ENCODE measurements at regions not wholly inside any gene's neighbourhood (a gene's known extent, or its start where the extent isn't known, plus 50 kb on each side); places are given as distances from the start of the nearest gene placed in this dataset.
A peak's percentile ranks its signal among the peaks of the same experiment; 100 is the strongest.
"Not testable (repeated sequence)": the region's sequence is repeated elsewhere in the genome, so short reads cannot be mapped to it uniquely, and the experiment has no call there.

- no peaks in the 10 kb centered on the region for H3K36me3 Mint-ChIP-seq (ENCODE audit: insufficient read depth)
- peaks cover 41% of the 10 kb centered on the region for H3K4me1 Mint-ChIP-seq (ENCODE audit: low read depth)
- no peak overlapping the region for H3K4me3 Mint-ChIP-seq
- no peak for DNase-seq
- H3K27me3 Mint-ChIP-seq (ENCODE audit: low read depth): no peaks in the 10 kb centered on the region
- no peak for ATAC-seq
- H3K9me3 Mint-ChIP-seq: no peaks in the 10 kb centered on the region
These were observed 151.8 kb upstream of the RASA1 start for GRCh38 chr5:87115839-87116364.

DNA sequence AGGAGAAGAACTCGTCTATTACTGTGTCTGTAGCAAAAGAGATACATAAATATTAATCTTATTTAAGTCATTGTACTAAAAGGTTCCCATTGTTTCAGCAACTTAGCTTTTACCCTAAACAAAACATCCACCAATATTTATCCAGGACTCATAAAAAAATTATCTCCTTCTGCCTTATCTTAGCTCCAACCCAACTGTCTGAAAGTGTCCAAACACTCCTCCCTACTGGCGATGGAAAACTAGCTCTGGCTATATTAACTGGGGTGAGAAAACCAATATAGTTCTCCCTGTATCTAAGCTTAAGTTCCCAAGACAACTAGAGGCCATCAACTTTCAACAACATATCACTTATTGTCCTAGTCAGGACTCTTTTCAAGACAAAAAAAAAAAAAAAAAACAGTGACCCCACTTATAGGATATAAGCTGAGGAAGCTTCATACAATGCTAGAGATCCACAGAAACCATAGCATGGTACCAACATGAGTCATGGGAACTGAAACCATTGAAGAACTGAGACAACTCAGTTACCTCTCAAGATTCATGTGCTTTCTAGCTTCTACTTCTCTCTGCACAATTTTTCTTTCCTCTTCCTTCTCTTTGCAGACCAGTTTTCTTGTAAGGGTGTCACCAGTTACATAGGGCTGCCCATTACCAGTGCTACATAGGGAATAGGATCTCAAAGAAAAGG is 150.7 kb upstream of the RASA1 start:
- no peaks in the 10 kb centered on the region for H3K27me3 Mint-ChIP-seq (ENCODE audit: low read depth)
- H3K4me3 Mint-ChIP-seq: no peak overlapping the region
- ATAC-seq (peak; percentile 58 to 66), DNase-seq (no peak)
- peaks cover 51% of the 10 kb centered on the region for H3K4me1 Mint-ChIP-seq (ENCODE audit: low read depth)
- H3K9me3 Mint-ChIP-seq: no peaks in the 10 kb centered on the region
- H3K36me3 Mint-ChIP-seq (ENCODE audit: insufficient read depth): no peaks in the 10 kb centered on the region

GRCh38 chr5:87119588-87119987 is 148.1 kb upstream of the RASA1 start:
- Mint-ChIP-seq H3K36me3 (ENCODE audit: insufficient read depth) (no peaks in the 10 kb centered on the region), H3K4me3 (no peak overlapping the region), H3K4me1 (ENCODE audit: low read depth) (peaks cover 55% of the 10 kb centered on the region), H3K9me3 (no peaks in the 10 kb centered on the region), H3K27me3 (ENCODE audit: low read depth) (no peaks in the 10 kb centered on the region)
- DNase-seq (no peak), ATAC-seq (no peak)

GRCh38 chr5:87120518-87121303 is 147.0 kb upstream of the RASA1 start:
- Mint-ChIP-seq H3K36me3 (ENCODE audit: insufficient read depth) (no peaks in the 10 kb centered on the region), H3K4me1 (ENCODE audit: low read depth) (peaks cover 55% of the 10 kb centered on the region), H3K9me3 (no peaks in the 10 kb centered on the region), H3K27me3 (ENCODE audit: low read depth) (no peaks in the 10 kb centered on the region), H3K4me3 (peak overlapping the region; percentile 54)
- ATAC-seq: peak; percentile 74 to 78
- DNase-seq: peak; percentile 5

- peak; percentile 16 for DNase-seq
- Mint-ChIP-seq H3K36me3 (ENCODE audit: insufficient read depth) (no peaks in the 10 kb centered on the region), H3K27me3 (ENCODE audit: low read depth) (no peaks in the 10 kb centered on the region), H3K9me3 (no peaks in the 10 kb centered on the region), H3K4me1 (ENCODE audit: low read depth) (peaks cover 55% of the 10 kb centered on the region), H3K4me3 (peak overlapping the region; percentile 16)
- peak; percentile 69 to 74 for ATAC-seq
These were observed 146.2 kb upstream of the RASA1 start for GRCh38 chr5:87121304-87122150.

- no peaks in the 10 kb centered on the region for H3K27me3 Mint-ChIP-seq (ENCODE audit: low read depth)
- H3K36me3 Mint-ChIP-seq (ENCODE audit: insufficient read depth): no peaks in the 10 kb centered on the region
- no peaks in the 10 kb centered on the region for H3K9me3 Mint-ChIP-seq
- ATAC-seq (no peak), DNase-seq (no peak)
- H3K4me3 Mint-ChIP-seq: peak overlapping the region; percentile 11
- peaks cover 51% of the 10 kb centered on the region for H3K4me1 Mint-ChIP-seq (ENCODE audit: low read depth)
These were observed 145.3 kb upstream of the RASA1 start for GRCh38 chr5:87122151-87122977.

- no peak overlapping the region for H3K4me3 Mint-ChIP-seq
- ATAC-seq (no peak), DNase-seq (no peak)
- no peaks in the 10 kb centered on the region for H3K36me3 Mint-ChIP-seq (ENCODE audit: insufficient read depth)
- no peaks in the 10 kb centered on the region for H3K9me3 Mint-ChIP-seq
- H3K27me3 Mint-ChIP-seq (ENCODE audit: low read depth): no peaks in the 10 kb centered on the region
- H3K4me1 Mint-ChIP-seq (ENCODE audit: low read depth): peaks cover 43% of the 10 kb centered on the region
These were observed 141.9 kb upstream of the RASA1 start for GRCh38 chr5:87125766-87126165.

- Mint-ChIP-seq H3K4me3 (no peak overlapping the region), H3K4me1 (ENCODE audit: low read depth) (peaks cover 32% of the 10 kb centered on the region), H3K9me3 (no peaks in the 10 kb centered on the region), H3K36me3 (ENCODE audit: insufficient read depth) (no peaks in the 10 kb centered on the region), H3K27me3 (ENCODE audit: low read depth) (no peaks in the 10 kb centered on the region)
- DNase-seq (no peak), ATAC-seq (no peak)
These were observed 140.8 kb upstream of the RASA1 start for GRCh38 chr5:87126869-87127268.

DNA sequence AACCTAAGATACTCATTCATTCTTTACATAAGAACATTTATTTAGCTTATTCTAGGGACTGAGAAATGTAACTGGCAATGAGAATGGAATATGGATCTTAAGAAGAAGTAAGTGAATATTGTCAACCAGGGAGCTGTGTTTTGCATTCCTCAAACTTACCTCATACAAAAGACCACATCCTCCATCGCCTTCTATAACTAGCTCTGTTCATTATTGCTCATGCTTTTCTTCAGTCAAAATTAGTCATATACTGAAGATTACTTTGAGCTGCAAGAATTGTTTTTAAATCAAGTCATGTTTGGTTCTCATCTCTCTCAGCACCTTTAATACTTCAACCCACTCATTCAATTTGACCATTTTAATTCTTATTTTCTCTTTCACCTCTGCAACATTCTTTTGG is 140.3 kb upstream of the RASA1 start:
- ATAC-seq (peak; percentile 88 to 95), DNase-seq (no peak)
- H3K4me1 Mint-ChIP-seq (ENCODE audit: low read depth): peaks cover 27% of the 10 kb centered on the region
- H3K9me3 Mint-ChIP-seq: no peaks in the 10 kb centered on the region
- H3K36me3 Mint-ChIP-seq (ENCODE audit: insufficient read depth): no peaks in the 10 kb centered on the region
- H3K27me3 Mint-ChIP-seq (ENCODE audit: low read depth): no peaks in the 10 kb centered on the region
- peak overlapping the region; percentile 5 for H3K4me3 Mint-ChIP-seq

GRCh38 chr5:87127956-87128687 is 139.6 kb upstream of the RASA1 start:
- ATAC-seq (no peak), DNase-seq (no peak)
- Mint-ChIP-seq H3K36me3 (ENCODE audit: insufficient read depth) (no peaks in the 10 kb centered on the region), H3K27me3 (ENCODE audit: low read depth) (no peaks in the 10 kb centered on the region), H3K4me1 (ENCODE audit: low read depth) (peaks cover 20% of the 10 kb centered on the region), H3K4me3 (no peak overlapping the region), H3K9me3 (no peaks in the 10 kb centered on the region)

DNA sequence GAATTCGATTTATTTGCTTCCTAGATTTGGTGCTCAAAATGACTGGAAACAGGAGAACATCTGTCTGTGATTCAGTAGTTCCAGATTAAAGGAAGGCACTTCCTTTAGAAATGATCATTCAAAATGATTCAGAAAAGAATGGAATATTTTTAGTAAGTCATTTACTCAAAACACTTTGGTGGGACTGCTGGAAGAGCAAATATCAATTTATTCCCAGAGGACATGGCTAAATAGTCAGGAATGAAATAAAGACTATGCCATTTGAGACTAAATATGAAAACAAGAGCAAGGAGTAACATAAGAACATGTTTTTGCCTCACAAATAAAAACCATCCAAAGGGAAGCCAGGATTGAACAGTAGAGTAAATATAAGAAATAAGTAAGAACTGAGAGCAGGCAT is 138.6 kb upstream of the RASA1 start:
- H3K36me3 Mint-ChIP-seq (ENCODE audit: insufficient read depth): no peaks in the 10 kb centered on the region
- no peaks in the 10 kb centered on the region for H3K9me3 Mint-ChIP-seq
- DNase-seq (no peak), ATAC-seq (no peak)
- H3K27me3 Mint-ChIP-seq (ENCODE audit: low read depth): no peaks in the 10 kb centered on the region
- peaks cover 16% of the 10 kb centered on the region for H3K4me1 Mint-ChIP-seq (ENCODE audit: low read depth)
- H3K4me3 Mint-ChIP-seq: no peak overlapping the region

GRCh38 chr5:87132696-87133095 is 135.0 kb upstream of the RASA1 start:
- no peak overlapping the region for H3K4me3 Mint-ChIP-seq
- H3K4me1 Mint-ChIP-seq (ENCODE audit: low read depth): peaks cover 16% of the 10 kb centered on the region
- no peak for DNase-seq
- ATAC-seq: no peak
- H3K27me3 Mint-ChIP-seq (ENCODE audit: low read depth): no peaks in the 10 kb centered on the region
- no peaks in the 10 kb centered on the region for H3K9me3 Mint-ChIP-seq
- no peaks in the 10 kb centered on the region for H3K36me3 Mint-ChIP-seq (ENCODE audit: insufficient read depth)

GRCh38 chr5:87134513-87134912 is 133.2 kb upstream of the RASA1 start:
- not testable (repeated sequence) for H3K4me3 Mint-ChIP-seq; H3K27me3 Mint-ChIP-seq (ENCODE audit: low read depth); DNase-seq; H3K9me3 Mint-ChIP-seq; ATAC-seq; H3K4me1 Mint-ChIP-seq (ENCODE audit: low read depth); H3K36me3 Mint-ChIP-seq (ENCODE audit: insufficient read depth)

Measured in activated T-cell treated with anti-CD3 and anti-CD28 coated beads, Interleukin-2, amount 50 U/mL, for 4 hours (primary cell).